ENCODE measurements at regions not wholly inside any gene's neighbourhood (a gene's known extent, or its start where the extent isn't known, plus 50 kb on each side); places are given as distances from the start of the nearest gene placed in this dataset.

GRCh38 chr12:42750356-42750755 lies 160.8 kb upstream of the PRICKLE1 start:
- TF ChIP-seq, protein P1, sequence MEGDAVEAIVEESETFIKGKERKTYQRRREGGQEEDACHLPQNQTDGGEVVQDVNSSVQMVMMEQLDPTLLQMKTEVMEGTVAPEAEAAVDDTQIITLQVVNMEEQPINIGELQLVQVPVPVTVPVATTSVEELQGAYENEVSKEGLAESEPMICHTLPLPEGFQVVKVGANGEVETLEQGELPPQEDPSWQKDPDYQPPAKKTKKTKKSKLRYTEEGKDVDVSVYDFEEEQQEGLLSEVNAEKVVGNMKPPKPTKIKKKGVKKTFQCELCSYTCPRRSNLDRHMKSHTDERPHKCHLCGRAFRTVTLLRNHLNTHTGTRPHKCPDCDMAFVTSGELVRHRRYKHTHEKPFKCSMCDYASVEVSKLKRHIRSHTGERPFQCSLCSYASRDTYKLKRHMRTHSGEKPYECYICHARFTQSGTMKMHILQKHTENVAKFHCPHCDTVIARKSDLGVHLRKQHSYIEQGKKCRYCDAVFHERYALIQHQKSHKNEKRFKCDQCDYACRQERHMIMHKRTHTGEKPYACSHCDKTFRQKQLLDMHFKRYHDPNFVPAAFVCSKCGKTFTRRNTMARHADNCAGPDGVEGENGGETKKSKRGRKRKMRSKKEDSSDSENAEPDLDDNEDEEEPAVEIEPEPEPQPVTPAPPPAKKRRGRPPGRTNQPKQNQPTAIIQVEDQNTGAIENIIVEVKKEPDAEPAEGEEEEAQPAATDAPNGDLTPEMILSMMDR (optimal IDR thresholded peaks at IDR 0.05 in 1 of 3, IDR thresholded peaks at IDR 0.05 in 1 of 3, conservative IDR thresholded peaks at IDR 0.05 in 1 of 3; ENCODE audit: extremely low read depth in 1 of 3, insufficient read depth in 2 of 3, low read length in 3 of 3) = no peak
- no peak for TF ChIP-seq EZH2 (IDR thresholded peaks at IDR 0.05; ENCODE audit: low read length)

Measured in keratinocyte (primary cell).